ENCODE measurements at regions not wholly inside any gene's neighbourhood (a gene's known extent, or its start where the extent isn't known, plus 50 kb on each side); places are given as distances from the start of the nearest gene placed in this dataset.

DNA sequence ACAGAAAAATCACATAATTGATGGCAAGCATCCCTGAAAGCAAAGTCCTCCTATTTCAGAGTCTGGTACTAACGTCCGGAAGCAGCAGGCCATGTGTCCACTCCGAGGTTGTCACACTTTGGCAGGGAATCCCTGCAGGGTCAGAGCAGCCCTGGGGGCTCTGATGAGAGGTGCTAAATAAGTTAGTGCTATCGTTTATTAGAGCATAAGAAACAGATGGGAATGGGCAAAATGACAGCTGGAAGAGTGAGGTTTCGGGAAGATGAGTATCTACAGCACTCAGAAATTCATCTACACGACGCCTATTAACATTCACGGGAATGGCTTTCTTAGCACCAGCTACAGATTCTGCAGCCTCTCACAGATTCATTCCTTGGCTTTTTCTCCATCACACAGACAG, 465.4 kb upstream of the PSMD7 start:
- TF ChIP-seq, protein P1, sequence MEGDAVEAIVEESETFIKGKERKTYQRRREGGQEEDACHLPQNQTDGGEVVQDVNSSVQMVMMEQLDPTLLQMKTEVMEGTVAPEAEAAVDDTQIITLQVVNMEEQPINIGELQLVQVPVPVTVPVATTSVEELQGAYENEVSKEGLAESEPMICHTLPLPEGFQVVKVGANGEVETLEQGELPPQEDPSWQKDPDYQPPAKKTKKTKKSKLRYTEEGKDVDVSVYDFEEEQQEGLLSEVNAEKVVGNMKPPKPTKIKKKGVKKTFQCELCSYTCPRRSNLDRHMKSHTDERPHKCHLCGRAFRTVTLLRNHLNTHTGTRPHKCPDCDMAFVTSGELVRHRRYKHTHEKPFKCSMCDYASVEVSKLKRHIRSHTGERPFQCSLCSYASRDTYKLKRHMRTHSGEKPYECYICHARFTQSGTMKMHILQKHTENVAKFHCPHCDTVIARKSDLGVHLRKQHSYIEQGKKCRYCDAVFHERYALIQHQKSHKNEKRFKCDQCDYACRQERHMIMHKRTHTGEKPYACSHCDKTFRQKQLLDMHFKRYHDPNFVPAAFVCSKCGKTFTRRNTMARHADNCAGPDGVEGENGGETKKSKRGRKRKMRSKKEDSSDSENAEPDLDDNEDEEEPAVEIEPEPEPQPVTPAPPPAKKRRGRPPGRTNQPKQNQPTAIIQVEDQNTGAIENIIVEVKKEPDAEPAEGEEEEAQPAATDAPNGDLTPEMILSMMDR (IDR thresholded peaks at IDR 0.05 in 2 of 3, conservative IDR thresholded peaks at IDR 0.05 in 1 of 3; ENCODE audit: borderline replicate concordance in 1 of 3, insufficient read depth in 1 of 3, low read depth in 2 of 3, low read length in 2 of 3) = no peak
- TF ChIP-seq EGR1 (IDR thresholded peaks at IDR 0.05; ENCODE audit: low read depth) = no peak
- TF ChIP-seq CEBPB (IDR thresholded peaks at IDR 0.05; ENCODE audit: low read depth) = no peak
- no peak for TF ChIP-seq MAX (IDR thresholded peaks at IDR 0.05)
- no peak for TF ChIP-seq TCF7L2 (IDR thresholded peaks at IDR 0.05; ENCODE audit: borderline replicate concordance, extremely low read depth, insufficient read depth, insufficient read length)
- TF ChIP-seq POLR2AphosphoS5 (IDR thresholded peaks at IDR 0.05; ENCODE audit: low read depth, low read length) = no peak
- no peak for TF ChIP-seq FOSL1 (IDR thresholded peaks at IDR 0.05; ENCODE audit: low read depth)
- no peak for TF ChIP-seq POLR2A (IDR thresholded peaks at IDR 0.05; ENCODE audit: borderline replicate concordance, extremely low read depth, insufficient read depth, insufficient read length)
- no peak for TF ChIP-seq RAD21 (IDR thresholded peaks at IDR 0.05; ENCODE audit: low read depth)
- TF ChIP-seq, protein P2, sequence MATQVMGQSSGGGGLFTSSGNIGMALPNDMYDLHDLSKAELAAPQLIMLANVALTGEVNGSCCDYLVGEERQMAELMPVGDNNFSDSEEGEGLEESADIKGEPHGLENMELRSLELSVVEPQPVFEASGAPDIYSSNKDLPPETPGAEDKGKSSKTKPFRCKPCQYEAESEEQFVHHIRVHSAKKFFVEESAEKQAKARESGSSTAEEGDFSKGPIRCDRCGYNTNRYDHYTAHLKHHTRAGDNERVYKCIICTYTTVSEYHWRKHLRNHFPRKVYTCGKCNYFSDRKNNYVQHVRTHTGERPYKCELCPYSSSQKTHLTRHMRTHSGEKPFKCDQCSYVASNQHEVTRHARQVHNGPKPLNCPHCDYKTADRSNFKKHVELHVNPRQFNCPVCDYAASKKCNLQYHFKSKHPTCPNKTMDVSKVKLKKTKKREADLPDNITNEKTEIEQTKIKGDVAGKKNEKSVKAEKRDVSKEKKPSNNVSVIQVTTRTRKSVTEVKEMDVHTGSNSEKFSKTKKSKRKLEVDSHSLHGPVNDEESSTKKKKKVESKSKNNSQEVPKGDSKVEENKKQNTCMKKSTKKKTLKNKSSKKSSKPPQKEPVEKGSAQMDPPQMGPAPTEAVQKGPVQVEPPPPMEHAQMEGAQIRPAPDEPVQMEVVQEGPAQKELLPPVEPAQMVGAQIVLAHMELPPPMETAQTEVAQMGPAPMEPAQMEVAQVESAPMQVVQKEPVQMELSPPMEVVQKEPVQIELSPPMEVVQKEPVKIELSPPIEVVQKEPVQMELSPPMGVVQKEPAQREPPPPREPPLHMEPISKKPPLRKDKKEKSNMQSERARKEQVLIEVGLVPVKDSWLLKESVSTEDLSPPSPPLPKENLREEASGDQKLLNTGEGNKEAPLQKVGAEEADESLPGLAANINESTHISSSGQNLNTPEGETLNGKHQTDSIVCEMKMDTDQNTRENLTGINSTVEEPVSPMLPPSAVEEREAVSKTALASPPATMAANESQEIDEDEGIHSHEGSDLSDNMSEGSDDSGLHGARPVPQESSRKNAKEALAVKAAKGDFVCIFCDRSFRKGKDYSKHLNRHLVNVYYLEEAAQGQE (IDR thresholded peaks at IDR 0.05; ENCODE audit: low read depth) = no peak
- no peak for TF ChIP-seq ZNF274 (IDR thresholded peaks at IDR 0.05; ENCODE audit: low read depth, low read length)
